Right hindlimb (tissue), 1 donor: ENCODE measurements at regions not wholly inside any gene's neighbourhood (a gene's known extent, or its start where the extent isn't known, plus 50 kb on each side); places are given as distances from the start of the nearest gene placed in this dataset.
"Not testable (repeated sequence)": the region's sequence is repeated elsewhere in the genome, so short reads cannot be mapped to it uniquely, and the experiment has no call there.

Experiments used
- DNase-seq: peaks from one replicate; pipeline ENCODE4 v3.0.0-alpha.2; 2018

DNA sequence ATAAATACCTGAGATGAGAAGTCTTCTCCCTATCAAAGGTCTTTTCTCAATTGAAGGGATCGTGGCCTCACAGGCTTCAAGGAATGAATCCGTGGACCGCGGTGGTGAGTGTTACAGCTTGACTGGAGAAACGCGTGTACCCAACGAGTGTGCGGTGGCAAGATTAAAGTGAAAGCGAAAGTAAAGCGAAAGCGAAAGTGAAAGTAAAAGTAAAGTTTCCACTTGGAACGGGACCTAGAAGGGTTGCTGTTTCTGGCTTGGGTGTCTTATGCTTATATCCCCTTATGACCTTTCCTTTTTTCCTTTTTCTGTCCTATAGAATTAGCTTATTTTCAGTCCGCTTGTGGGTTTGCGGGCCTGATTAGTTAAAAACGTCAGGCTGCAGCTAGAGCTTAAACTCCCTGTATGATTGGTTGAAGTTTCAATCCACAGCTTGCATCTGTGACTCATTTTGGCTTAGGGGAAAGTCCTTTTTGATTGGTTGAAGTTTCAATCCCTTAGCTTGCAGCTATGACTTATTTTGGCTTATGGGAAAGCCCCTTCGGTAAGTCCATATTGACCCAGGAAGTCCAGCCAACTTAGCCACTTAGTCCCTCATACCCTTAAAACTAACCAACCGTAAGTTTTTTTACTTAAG, 924.3 kb upstream of the CDH10 start:
- no peak for DNase-seq

GRCh38 chr5:25568294-25568693, 923.5 kb upstream of the CDH10 start:
- DNase-seq: no peak

DNA sequence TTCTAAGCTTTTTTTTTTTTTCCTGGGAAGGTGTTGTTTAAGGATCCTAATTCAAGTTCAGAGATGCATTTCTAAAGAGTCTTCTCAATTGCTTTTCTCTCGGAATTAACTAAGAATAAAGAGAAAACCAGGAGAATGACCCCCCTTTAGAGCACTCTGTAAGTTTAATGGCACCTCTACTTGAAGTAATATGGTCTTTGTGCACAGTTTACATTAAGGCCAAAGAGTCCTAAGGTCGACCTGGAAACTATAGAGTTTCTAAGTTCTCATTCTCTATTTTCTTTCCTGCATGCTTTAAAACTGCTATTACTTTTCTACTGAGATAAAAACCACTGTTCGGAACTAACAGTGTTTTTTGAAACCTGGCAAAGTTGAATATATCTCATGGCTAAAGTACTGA, 923.1 kb upstream of the CDH10 start:
- DNase-seq: no peak

DNA sequence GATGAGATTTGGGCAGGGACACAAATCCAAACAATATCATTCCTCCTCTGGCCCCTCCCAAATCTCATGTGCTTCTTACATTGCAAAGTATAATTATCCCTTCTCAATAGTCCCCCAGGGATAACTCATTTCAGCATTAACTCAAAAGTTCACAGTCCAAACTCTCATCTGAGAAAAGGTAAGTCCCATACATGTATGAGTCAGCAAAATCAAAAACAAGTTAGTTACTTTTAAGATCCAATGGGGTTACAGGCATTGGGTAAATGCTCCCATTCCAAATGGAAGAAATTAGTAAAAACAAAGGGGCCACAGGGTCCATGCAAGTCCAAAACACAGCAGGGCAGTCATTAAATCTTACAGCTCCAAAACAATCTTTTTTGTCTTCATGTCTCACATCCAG, 917.9 kb upstream of the CDH10 start:
- DNase-seq: no peak

DNA sequence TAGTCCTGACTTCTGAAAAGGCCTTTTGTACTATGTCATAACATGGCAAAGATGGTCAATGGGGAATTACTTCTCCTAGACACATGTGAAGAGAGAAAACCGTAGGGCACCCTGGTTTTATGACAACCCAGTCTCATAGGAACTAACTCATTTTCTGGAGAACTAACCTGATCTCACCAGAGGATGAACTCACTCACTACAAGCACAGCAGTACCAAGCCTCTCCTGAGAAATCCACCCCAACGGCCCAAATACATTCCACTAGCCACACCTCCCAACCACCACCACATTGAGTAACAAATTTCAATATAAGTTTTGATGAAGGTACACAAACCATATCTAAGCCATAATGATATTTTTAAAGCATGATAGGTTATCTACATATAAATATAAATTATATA, 909.3 kb upstream of the CDH10 start:
- no peak for DNase-seq

- no peak for DNase-seq
These were observed 908.2 kb upstream of the CDH10 start for GRCh38 chr5:25552871-25553481.

GRCh38 chr5:25550793-25551192, 906.0 kb upstream of the CDH10 start:
- no peak for DNase-seq

- DNase-seq: peak; percentile 31
These were observed 900.0 kb upstream of the CDH10 start for GRCh38 chr5:25544652-25545249.

- DNase-seq: no peak
These were observed 895.9 kb upstream of the CDH10 start for GRCh38 chr5:25540628-25541027.

DNA sequence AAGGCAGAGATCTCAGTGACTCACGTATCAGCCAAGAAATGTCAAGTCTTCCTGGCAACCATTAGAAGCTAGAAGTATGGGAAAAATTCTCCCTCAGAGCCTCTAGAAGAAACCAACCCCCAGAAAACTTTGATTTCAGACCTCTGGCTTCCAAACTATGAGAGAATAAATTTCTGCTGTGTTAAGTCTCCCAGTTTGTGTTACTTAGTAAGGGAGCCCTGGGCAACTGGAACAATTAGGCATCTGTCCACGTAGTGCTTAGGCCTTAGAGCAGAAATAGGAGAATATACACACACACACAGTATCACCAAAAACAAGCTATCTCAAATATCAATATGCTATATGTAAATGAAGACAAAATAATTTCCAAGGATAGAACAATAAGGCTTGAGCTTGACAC, 894.8 kb upstream of the CDH10 start:
- no peak for DNase-seq

GRCh38 chr5:25536461-25536860, 891.7 kb upstream of the CDH10 start:
- not testable (repeated sequence) for DNase-seq

DNA sequence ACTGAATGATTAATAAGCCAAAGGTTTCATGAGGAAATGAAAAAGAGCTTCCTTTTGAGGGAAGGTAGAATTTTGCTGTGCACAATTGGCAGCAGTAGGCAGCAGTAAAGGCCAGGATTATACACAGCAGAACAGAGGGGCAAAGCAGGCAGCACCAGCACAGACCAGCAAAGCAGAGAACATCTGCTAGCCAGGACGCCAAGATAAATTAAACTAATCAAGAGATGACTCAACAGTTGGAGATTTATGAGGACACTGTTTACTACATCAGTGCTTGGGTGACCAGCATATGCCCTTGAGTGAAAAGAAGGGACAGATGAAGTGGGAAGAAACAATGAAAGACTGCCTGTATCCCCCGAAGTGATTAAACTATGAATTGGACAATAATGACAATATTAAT, 871.4 kb upstream of the CDH10 start:
- DNase-seq: no peak

DNA sequence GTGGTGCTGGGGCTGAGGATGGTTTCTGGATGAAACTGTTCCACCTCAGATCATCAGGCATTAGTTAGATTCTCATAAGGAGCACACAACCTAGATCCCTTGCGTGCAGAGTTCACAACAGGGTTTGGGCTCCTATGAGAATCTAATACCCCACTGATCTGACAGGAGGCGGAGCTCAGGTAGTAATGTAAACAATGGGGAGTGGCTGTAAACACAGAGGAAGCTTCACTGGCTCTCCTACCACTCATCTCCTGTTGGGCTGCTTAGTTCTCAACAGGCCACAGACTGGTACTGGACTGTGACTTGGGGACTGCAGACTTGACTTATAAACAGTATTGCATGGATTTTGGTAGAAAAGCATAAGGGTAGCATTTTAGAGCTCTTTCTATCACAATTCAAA, 870.7 kb upstream of the CDH10 start:
- DNase-seq: no peak

- not testable (repeated sequence) for DNase-seq
These were observed 865.9 kb upstream of the CDH10 start for GRCh38 chr5:25510692-25511091.

DNA sequence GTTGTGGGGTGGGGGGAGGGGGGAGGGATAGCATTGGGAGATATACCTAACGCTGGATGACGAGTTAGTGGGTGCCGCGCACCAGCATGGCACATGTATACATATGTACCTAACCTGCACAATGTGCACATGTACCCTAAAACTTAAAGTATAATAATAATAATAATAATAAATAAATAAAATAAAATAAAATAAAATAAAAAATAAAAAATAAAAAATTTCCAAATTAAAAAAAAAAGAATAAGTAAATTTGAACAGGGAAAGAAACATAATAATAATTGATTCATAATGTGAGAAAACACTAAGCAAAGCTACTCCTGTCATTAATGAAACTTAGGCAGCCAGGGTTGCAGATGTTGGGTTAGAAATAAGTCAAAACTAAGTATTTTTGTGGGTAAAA, 863.2 kb upstream of the CDH10 start:
- DNase-seq: not testable (repeated sequence)

DNA sequence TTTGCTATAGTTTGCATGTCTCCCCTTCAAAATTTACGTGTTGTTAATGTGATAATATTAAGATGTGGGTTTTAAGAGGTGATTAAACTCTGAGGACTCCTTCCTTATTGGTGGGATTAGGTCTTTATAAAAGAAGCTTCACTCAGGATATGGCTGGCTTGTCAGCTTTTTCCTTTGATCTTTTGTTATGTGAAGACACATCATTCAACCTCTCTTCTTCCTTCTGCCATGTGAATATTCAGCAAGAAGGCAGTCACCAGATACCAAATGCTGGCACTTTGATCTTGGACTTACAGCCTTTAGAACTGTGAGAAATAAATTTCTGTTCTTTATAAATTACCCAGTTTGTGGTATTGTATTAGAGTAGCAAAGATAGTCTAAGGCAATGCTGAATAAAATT, 855.9 kb upstream of the CDH10 start:
- DNase-seq: no peak

GRCh38 chr5:25489834-25490538, 845.2 kb upstream of the CDH10 start:
- DNase-seq: no peak

GRCh38 chr5:25488119-25488518, 843.3 kb upstream of the CDH10 start:
- DNase-seq: no peak

GRCh38 chr5:25484391-25484790, 839.6 kb upstream of the CDH10 start:
- no peak for DNase-seq

- DNase-seq: no peak
These were observed 836.7 kb upstream of the CDH10 start for GRCh38 chr5:25481463-25481862.

DNA sequence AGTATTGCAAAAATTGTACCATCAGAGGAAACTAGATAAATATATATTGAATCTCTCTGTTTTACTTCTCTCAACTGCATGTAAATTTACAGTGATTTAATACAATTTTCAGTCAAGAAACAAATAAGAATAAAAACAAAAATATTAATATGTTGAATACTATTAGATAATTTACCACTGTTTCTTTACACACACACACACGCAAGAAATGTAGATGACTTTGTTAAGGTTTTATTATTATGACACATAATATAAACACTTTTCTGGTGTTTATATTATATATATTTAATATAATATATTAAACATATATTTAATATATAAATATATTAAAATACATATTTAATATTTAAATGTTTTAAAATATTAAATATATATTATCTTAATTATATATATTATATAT, 814.3 kb upstream of the CDH10 start:
- no peak for DNase-seq

DNA sequence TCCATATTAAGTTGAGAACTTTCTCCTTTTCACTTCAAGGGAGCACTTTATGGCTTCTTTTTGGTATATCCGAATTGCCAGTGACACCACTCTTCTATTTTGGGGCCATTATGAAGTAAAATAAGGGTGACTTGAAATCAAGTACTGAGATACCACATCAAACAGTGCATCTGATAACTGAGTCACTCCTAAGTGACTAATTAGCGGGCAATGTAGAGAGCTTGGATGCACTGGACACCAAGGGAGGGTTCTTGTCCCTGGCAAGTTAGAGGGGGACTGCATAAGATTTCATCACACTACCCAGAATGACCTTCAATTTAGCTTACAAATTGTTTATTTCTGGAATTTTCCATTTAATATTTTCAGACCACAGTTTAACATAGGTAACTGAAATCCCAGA, 813.9 kb upstream of the CDH10 start:
- no peak for DNase-seq

DNA sequence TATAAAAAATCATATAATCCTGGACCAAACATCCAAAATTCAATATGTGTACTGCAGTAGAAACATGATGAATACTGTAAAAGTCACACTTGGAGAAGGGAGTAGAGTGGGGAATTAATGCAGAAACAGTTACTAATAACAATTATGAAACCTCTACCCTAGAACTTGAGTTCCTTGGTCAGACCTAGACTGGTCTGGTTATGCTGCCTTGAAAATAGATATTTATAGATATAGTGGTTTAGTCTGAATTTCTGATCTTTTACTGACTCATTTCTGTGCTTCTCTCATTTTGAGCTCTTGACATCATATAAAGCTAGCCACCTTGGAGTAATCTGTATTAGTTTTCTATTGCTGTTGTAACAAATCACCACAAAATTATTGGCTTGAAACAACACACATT, 808.7 kb upstream of the CDH10 start:
- DNase-seq: no peak

GRCh38 chr5:25451294-25451693, 806.5 kb upstream of the CDH10 start:
- no peak for DNase-seq
